Neutrophil (primary cell): ENCODE measurements at regions not wholly inside any gene's neighbourhood (a gene's known extent, or its start where the extent isn't known, plus 50 kb on each side); places are given as distances from the start of the nearest gene placed in this dataset.

Experiments
- H3K27ac ChIP-seq: fragments of 200-600 bp; sonication (generic); 2 replicates; pipeline ENCODE4 v1.5.1; 2016; ENCODE audit warnings: mild to moderate bottlenecking, moderate library complexity
- H3K27me3 ChIP-seq: fragments of 200-600 bp; sonication (generic); 2 replicates; pipeline ENCODE4 v1.6.0; 2016; ENCODE audit warnings: mild to moderate bottlenecking
- H3K36me3 ChIP-seq: fragments of 200-600 bp; sonication (generic); 2 replicates; pipeline ENCODE4 v1.5.1; 2017
- H3K4me1 ChIP-seq, 2 experiments: fragments of 200-600 bp in 1 of 2; sonication (generic) in 1 of 2; 1 replicate in 1 of 2; 2 replicates in 1 of 2; pipeline versions ENCODE4 v1.5.1 to v1.6.1; 2013 to 2016; ENCODE audit warnings: low read depth in 1 of 2, low read length in 1 of 2, mild to moderate bottlenecking in 1 of 2, moderate library complexity in 1 of 2; ENCODE audit not compliant: control insufficient read depth in 1 of 2, insufficient read depth in 1 of 2
- H3K4me3 ChIP-seq, 2 experiments: fragments of 200-600 bp in 1 of 2; sonication (generic) in 1 of 2; 1 replicate in 1 of 2; 2 replicates in 1 of 2; pipeline ENCODE4 v1.5.1; 2013 to 2016; ENCODE audit warnings: low read depth in 1 of 2, low read length in 1 of 2, mild to moderate bottlenecking in 1 of 2, moderate library complexity in 1 of 2
- H3K9me3 ChIP-seq: fragments of 200-600 bp; sonication (generic); 2 replicates; pipeline ENCODE4 v1.5.1; 2016
- CTCF ChIP-seq: fragments of 200-600 bp; sonication (generic); IDR thresholded peaks from 2 replicates; pipeline ENCODE4 v1.5.1; 2016; ENCODE audit warnings: antibody characterized with exemption

GRCh38 chr15:70440416-70441138, 322.8 kb downstream of the UACA start:
- Histone ChIP-seq H3K4me3 (no peak overlapping the region), H3K4me1 (peaks cover 21 to 25% of the 10 kb centered on the region in 2 experiments), H3K27me3 (peaks cover 19% of the 10 kb centered on the region), H3K9me3 (no peaks in the 10 kb centered on the region), H3K36me3 (no peaks in the 10 kb centered on the region), H3K27ac (no peak overlapping the region)
- TF ChIP-seq CTCF, result no peak

- peak overlapping the region in 1 of 2 experiments; percentile 7 for H3K4me3 ChIP-seq
- H3K36me3 ChIP-seq, result no peaks in the 10 kb centered on the region
- peaks cover 19% of the 10 kb centered on the region for H3K27me3 ChIP-seq
- H3K4me1 ChIP-seq, result peaks cover 28 to 32% of the 10 kb centered on the region in 2 experiments
- no peaks in the 10 kb centered on the region for H3K9me3 ChIP-seq
- TF ChIP-seq CTCF, result no peak
- H3K27ac ChIP-seq, result peak overlapping the region; percentile 8
Observed at GRCh38 chr15:70439880-70440279, 323.5 kb downstream of the UACA start.

- H3K4me1 ChIP-seq, result peaks cover 33 to 37% of the 10 kb centered on the region in 2 experiments
- peak overlapping the region; percentile 8 for H3K27ac ChIP-seq
- H3K9me3 ChIP-seq, result no peaks in the 10 kb centered on the region
- peak overlapping the region in 1 of 2 experiments; percentile 7 for H3K4me3 ChIP-seq
- no peaks in the 10 kb centered on the region for H3K36me3 ChIP-seq
- H3K27me3 ChIP-seq, result peaks cover 18% of the 10 kb centered on the region
- no peak for TF ChIP-seq CTCF
Observed at GRCh38 chr15:70439304-70439877, 324.0 kb downstream of the UACA start.

GRCh38 chr15:70438776-70439175, 324.6 kb downstream of the UACA start:
- no peak overlapping the region for H3K27ac ChIP-seq
- H3K4me1 ChIP-seq, result peaks cover 36 to 41% of the 10 kb centered on the region in 2 experiments
- H3K4me3 ChIP-seq, result no peak overlapping the region
- no peaks in the 10 kb centered on the region for H3K9me3 ChIP-seq
- H3K27me3 ChIP-seq, result peaks cover 12% of the 10 kb centered on the region
- TF ChIP-seq CTCF, result no peak
- H3K36me3 ChIP-seq, result no peaks in the 10 kb centered on the region

GRCh38 chr15:70437882-70438451, 325.4 kb downstream of the UACA start:
- peaks cover 5% of the 10 kb centered on the region for H3K27me3 ChIP-seq
- H3K27ac ChIP-seq, result no peak overlapping the region
- H3K36me3 ChIP-seq, result no peaks in the 10 kb centered on the region
- H3K9me3 ChIP-seq, result no peaks in the 10 kb centered on the region
- H3K4me1 ChIP-seq, result peaks cover 40 to 48% of the 10 kb centered on the region in 2 experiments
- H3K4me3 ChIP-seq, result no peak overlapping the region
- no peak for TF ChIP-seq CTCF
